Body of pancreas (tissue), 4 donors: ENCODE measurements at regions not wholly inside any gene's neighbourhood (a gene's known extent, or its start where the extent isn't known, plus 50 kb on each side); places are given as distances from the start of the nearest gene placed in this dataset.

ENCODE experiments used
- ATAC-seq: fragments of 150-250 bp; one replicate; pipeline ENCODE4 v1.9.1; 2016
- DNase-seq, 4 donors: peaks; one replicate each; pipeline ENCODE4 v3.0.0-alpha.2; 2019
- H3K27ac ChIP-seq, 4 donors: fragments of 200-600 bp; sonication (generic); 1 replicate in 3 of 4; 2 replicates in 1 of 4; pipeline versions ENCODE4 v1.5.1 to v1.6.1; 2016 to 2019; ENCODE audit warnings: mild to moderate bottlenecking in 1 of 4, mixed read lengths in 1 of 4, moderate library complexity in 1 of 4
- H3K27me3 ChIP-seq, 2 donors: fragments of 200-600 bp; sonication (generic); one replicate each; pipeline ENCODE4 v1.6.0; 2016; ENCODE audit warnings: mild to moderate bottlenecking in 1 of 2
- H3K36me3 ChIP-seq, 2 donors: fragments of 200-600 bp; sonication (generic); replicated peaks in 1 of 2; 2 replicates each; pipeline ENCODE4 v1.5.1; 2016; ENCODE audit warnings: low read depth in 2 of 2; ENCODE audit not compliant: insufficient read depth in 1 of 2
- H3K4me1 ChIP-seq: fragments of 200-600 bp; sonication (generic); one replicate; pipeline ENCODE4 v1.6.0; 2016
- H3K4me3 ChIP-seq, 2 donors: fragments of 200-600 bp; sonication (generic); 1 replicate in 1 of 2; 2 replicates in 1 of 2; pipeline ENCODE4 v1.5.1; 2016 to 2019
- H3K9me3 ChIP-seq, 3 donors: fragments of 200-600 bp; sonication (generic); 1 replicate in 2 of 3; 2 replicates in 1 of 3; pipeline ENCODE4 v1.5.1; 2016
- POLR2A ChIP-seq, 3 donors: fragments of 450-650 bp; IDR thresholded peaks; one replicate each; pipeline ENCODE4 v1.6.1; 2016; ENCODE audit warnings: antibody characterized with exemption in 3 of 3, mild to moderate bottlenecking in 2 of 3
- WGBS, 2 donors: methylation state at CpG; one replicate each; pipeline ENCODE4 v1.1.5; 2017; 5-methylcytosine and 5-hydroxymethylcytosine counted together
- intact Hi-C: fragments of 100-400 bp; cut with DNase I; formaldehyde crosslinking; loops from one replicate; pipeline ENCODE4 v1.15.1; 2023
- TF ChIP-seq, protein P1 (sequence below), 7 experiments: fragments of 450-650 bp in 4 of 7; fragments of 200-600 bp in 3 of 7; sonication (generic) in 3 of 7; IDR thresholded peaks; one replicate each; pipeline ENCODE4 v1.5.1; 2016 to 2019; ENCODE audit warnings: antibody characterized with exemption in 7 of 7

DNA sequence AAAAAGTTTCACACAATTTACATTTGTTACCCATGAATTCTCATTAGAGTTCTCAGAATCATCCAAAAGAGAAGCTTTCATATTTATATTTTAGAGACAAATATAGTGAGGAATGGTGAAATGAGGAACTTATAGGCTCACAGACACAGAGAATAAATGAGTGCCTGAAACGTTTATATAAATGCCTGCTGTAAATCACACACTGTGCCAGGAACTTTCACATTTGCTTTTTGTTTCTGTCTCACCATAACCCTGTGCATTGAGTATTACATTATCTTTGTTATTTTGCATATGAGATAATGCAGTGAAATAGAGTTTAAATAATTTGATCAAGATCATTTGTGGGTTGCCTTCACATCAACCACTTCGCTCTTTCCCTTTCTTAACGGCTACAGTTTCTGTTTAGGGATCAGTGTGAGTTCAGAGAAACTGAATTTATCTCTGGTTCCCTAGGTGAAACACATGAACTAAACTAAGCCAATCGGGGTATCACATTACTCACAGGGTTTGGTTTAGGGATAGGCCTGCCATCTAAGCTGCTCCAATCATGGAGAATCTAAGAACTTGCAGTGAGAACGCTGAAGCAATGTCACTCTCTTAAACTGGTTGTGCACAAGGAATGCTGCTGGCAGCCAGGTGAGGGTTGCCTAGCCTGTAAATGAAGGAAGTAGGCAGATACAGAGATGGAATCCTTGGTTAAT lies 1339.2 kb upstream of the TENM4 start:
- Histone ChIP-seq H3K27me3 (no peaks in the 10 kb centered on the region), H3K4me1 (no peaks in the 10 kb centered on the region), H3K27ac (no peak overlapping the region), H3K36me3 (no peaks in the 10 kb centered on the region), H3K4me3 (no peak overlapping the region), H3K9me3 (no peaks in the 10 kb centered on the region)
- ATAC-seq (no peak), DNase-seq (no peak)
- no peak for TF ChIP-seq POLR2A (IDR thresholded peaks at IDR 0.05)
- TF ChIP-seq, protein P1, sequence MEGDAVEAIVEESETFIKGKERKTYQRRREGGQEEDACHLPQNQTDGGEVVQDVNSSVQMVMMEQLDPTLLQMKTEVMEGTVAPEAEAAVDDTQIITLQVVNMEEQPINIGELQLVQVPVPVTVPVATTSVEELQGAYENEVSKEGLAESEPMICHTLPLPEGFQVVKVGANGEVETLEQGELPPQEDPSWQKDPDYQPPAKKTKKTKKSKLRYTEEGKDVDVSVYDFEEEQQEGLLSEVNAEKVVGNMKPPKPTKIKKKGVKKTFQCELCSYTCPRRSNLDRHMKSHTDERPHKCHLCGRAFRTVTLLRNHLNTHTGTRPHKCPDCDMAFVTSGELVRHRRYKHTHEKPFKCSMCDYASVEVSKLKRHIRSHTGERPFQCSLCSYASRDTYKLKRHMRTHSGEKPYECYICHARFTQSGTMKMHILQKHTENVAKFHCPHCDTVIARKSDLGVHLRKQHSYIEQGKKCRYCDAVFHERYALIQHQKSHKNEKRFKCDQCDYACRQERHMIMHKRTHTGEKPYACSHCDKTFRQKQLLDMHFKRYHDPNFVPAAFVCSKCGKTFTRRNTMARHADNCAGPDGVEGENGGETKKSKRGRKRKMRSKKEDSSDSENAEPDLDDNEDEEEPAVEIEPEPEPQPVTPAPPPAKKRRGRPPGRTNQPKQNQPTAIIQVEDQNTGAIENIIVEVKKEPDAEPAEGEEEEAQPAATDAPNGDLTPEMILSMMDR (IDR thresholded peaks at IDR 0.05) = no peak
- intact Hi-C loops = no loop called here
- 40 to 54% methylated on average over 5 of the region's 5 CpGs for WGBS, 2 donors

DNA sequence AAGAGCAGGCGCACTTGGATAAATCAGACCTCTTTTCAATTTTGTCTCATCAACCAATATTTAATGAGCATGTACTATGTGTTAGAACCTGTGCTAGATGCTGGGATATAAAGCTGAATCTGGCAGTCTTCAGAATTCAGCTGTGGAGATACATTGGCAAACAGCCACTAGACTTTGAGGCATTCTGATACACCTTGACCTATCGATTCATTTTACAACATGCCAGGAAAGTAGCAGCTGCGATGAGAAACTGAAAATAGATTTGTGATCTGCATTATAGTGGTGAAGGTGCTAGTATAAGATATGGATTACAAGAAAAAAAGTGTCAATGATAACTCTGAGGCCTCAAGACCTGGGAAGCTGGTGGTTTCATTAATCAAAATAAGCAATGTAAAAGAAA lies 1338.1 kb upstream of the TENM4 start:
- WGBS, 2 donors = 46 to 54% methylated on average over 3 of the region's 3 CpGs
- Histone ChIP-seq H3K36me3 (no peaks in the 10 kb centered on the region), H3K4me1 (no peaks in the 10 kb centered on the region), H3K27ac (no peak overlapping the region), H3K9me3 (no peaks in the 10 kb centered on the region), H3K27me3 (no peaks in the 10 kb centered on the region), H3K4me3 (no peak overlapping the region)
- TF ChIP-seq, protein P1 (IDR thresholded peaks at IDR 0.05) = no peak
- no peak for TF ChIP-seq POLR2A (IDR thresholded peaks at IDR 0.05)
- DNase-seq = no peak
- ATAC-seq = no peak
- intact Hi-C loops = no loop called here

DNA sequence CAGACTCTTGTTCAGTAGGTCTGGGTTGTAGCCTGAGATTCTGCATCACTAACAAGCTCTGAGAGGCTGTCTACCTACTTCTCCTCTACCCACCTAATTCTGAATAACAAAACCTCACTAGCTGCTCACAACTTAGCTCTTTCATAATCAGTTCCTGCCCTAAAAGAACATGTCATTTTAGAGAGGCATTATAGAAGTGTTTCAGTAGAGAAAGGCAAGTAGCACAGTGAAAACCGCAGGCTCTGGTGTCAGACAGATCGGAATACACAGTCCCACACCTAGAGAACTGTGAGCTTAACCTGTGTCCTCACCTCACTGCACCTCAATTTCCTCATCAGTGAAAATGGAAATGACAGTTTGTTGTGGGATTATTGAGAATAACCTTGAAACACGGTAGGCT lies 1337.6 kb upstream of the TENM4 start:
- intact Hi-C loops = no loop called here
- no peaks in the 10 kb centered on the region for H3K27me3 ChIP-seq
- ATAC-seq = no peak
- H3K4me1 ChIP-seq = no peaks in the 10 kb centered on the region
- DNase-seq = no peak
- no peaks in the 10 kb centered on the region for H3K36me3 ChIP-seq
- no peak for TF ChIP-seq POLR2A (IDR thresholded peaks at IDR 0.05)
- TF ChIP-seq, protein P1 (IDR thresholded peaks at IDR 0.05) = no peak
- no peaks in the 10 kb centered on the region for H3K9me3 ChIP-seq
- no peak overlapping the region for H3K27ac ChIP-seq
- WGBS, 2 donors = 44 to 48% methylated on average over 3 of the region's 3 CpGs
- no peak overlapping the region for H3K4me3 ChIP-seq

GRCh38 chr11:80773919-80774318 lies 1333.1 kb upstream of the TENM4 start:
- Histone ChIP-seq H3K4me1 (no peaks in the 10 kb centered on the region), H3K4me3 (no peak overlapping the region), H3K9me3 (no peaks in the 10 kb centered on the region), H3K27me3 (no peaks in the 10 kb centered on the region), H3K36me3 (no peaks in the 10 kb centered on the region), H3K27ac (no peak overlapping the region)
- no peak for ATAC-seq
- DNase-seq = no peak
- no peak for TF ChIP-seq POLR2A (IDR thresholded peaks at IDR 0.05)
- TF ChIP-seq, protein P1 (IDR thresholded peaks at IDR 0.05) = no peak
- intact Hi-C loops = no loop called here
- 44 to 60% methylated on average over 3 of the region's 3 CpGs for WGBS, 2 donors

GRCh38 chr11:80771017-80771416 lies 1330.2 kb upstream of the TENM4 start:
- Histone ChIP-seq H3K27me3 (no peaks in the 10 kb centered on the region), H3K9me3 (no peaks in the 10 kb centered on the region), H3K27ac (no peak overlapping the region), H3K4me1 (no peaks in the 10 kb centered on the region), H3K4me3 (no peak overlapping the region), H3K36me3 (no peaks in the 10 kb centered on the region)
- 39 to 41% methylated on average over 2 of the region's 2 CpGs for WGBS, 2 donors
- intact Hi-C loops = no loop called here
- no peak for TF ChIP-seq POLR2A (IDR thresholded peaks at IDR 0.05)
- TF ChIP-seq, protein P1 (IDR thresholded peaks at IDR 0.05) = no peak
- DNase-seq = no peak
- ATAC-seq = no peak
